ENCODE measurements at regions not wholly inside any gene's neighbourhood (a gene's known extent, or its start where the extent isn't known, plus 50 kb on each side); places are given as distances from the start of the nearest gene placed in this dataset.

GRCh38 chr5:8413975-8414374 is 545.0 kb downstream of the MTRR start:
- TF ChIP-seq, protein P1, sequence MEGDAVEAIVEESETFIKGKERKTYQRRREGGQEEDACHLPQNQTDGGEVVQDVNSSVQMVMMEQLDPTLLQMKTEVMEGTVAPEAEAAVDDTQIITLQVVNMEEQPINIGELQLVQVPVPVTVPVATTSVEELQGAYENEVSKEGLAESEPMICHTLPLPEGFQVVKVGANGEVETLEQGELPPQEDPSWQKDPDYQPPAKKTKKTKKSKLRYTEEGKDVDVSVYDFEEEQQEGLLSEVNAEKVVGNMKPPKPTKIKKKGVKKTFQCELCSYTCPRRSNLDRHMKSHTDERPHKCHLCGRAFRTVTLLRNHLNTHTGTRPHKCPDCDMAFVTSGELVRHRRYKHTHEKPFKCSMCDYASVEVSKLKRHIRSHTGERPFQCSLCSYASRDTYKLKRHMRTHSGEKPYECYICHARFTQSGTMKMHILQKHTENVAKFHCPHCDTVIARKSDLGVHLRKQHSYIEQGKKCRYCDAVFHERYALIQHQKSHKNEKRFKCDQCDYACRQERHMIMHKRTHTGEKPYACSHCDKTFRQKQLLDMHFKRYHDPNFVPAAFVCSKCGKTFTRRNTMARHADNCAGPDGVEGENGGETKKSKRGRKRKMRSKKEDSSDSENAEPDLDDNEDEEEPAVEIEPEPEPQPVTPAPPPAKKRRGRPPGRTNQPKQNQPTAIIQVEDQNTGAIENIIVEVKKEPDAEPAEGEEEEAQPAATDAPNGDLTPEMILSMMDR (IDR thresholded peaks at IDR 0.05) = no peak

DNA sequence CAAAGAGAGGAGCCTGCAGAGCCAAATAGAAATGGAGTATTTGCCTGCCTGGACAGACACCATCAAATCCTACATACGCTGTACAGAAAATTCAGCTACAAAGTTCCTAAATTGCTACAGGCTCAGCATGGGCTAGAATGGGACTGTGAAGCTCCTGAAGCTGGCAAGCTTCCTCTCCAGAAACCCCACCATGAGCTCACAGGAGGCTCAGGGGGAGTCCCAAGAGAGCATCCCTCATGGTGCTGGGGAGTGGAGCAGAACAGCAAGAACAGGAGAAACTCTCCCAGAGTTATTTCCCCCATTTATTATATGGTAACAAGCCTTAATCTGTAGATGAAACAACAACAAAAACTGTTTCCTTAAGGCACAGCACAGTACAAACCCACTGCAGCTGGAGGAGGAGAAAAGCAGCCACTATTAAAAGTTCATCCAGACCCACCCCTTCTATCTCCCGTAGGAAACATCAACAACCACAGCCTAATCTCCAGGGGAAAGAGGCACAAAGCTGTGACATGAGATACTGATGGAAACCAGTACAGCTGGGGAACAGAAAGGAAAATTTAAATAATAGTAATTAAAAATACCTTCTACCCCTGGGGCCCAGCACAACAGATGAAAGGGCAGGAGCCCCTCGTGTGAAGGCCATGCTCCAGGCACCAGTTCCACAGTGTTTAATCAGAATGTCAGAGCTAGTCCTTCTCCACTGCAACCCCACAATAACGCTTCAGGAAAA is 548.5 kb downstream of the MTRR start:
- TF ChIP-seq, protein P1 (IDR thresholded peaks at IDR 0.05) = no peak

DNA sequence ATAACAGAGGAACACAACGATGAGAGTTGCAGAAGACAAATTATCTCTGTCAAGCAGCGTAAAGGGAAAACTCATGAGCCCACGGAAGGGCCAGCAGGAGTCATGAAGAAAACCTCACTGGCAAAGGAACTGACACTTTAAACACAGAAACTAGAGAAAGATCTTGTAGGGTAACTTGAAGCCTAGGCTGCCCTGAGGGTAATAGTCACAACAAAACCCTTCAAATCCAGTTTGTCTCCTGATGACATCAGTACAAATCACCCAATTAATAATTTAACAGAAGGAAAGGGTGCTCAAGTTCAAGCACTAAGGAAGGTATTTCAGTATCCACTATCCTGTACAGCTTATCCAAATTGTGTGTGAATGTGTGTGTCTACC is 549.1 kb downstream of the MTRR start:
- TF ChIP-seq, protein P1 (IDR thresholded peaks at IDR 0.05) = no peak

DNA sequence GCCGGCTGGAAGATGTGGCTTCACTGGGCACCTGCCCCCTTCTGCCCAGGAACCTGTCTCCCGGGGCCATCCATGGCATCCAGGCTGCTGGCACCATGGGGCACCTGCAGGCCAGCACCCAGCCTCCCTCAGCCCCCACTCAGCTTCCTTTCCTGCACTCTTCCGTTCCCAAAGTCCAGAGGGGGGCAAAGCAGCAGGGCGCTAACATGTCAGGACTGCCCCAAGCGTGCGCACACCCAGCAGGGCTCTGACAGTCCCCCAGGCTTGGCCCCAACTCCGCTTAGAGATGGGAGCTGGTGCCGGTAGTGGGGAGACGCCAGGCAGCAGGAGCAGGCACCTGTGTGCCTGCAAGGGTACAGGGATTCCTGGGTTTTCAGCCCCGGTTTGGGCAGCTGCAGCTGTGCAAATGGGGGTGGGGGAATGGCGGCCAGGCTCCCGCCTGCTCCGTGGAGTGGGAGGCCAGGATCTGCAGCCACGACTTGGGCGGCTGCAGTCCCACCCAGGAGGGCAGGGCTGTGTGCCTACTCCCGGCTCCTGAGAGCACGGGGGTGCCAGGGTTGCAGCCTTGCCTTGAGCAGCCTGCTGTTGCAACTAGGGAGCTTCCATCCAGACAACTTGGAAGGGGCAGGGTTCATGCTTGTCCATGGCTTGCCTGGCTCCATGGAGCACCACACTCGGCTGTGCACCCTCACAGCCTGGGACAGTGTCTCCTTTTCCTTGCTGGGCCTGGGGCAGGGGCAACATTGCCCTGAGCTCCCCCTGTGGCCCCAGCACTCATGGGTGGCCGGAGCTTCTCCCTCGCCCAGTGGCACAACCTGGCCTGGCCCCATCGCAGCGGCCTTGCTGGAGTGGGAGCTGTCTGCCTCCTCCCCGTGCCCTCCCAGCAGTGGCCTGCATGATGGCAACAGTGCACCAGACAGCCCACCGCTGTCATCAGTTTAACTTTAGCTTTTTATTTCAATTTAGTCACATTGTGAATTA is 561.1 kb downstream of the MTRR start:
- TF ChIP-seq, protein P1 (IDR thresholded peaks at IDR 0.05) = no peak

GRCh38 chr5:8434501-8434900 is 565.6 kb downstream of the MTRR start:
- TF ChIP-seq, protein P1 (IDR thresholded peaks at IDR 0.05) = no peak

DNA sequence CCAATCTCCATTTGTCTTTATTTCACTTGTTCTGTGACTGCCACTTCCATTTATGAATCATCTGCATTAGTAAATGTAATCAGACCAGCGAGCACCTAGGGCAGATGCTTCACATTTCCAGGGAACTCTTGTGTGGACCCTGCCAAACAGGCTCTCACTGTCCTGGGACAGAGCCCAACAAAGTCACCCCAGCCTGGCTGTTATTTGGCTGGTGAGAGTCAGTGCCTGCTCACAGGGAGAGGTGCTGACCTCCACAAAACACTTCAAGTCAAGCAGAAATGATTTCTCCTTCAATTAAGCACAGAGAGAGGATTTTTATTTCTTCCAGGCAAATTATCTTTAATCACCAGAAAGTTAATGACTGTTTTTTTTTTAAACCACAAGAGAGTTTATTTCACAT is 568.0 kb downstream of the MTRR start:
- TF ChIP-seq, protein P1 (IDR thresholded peaks at IDR 0.05) = no peak

GRCh38 chr5:8445139-8445538 is 576.2 kb downstream of the MTRR start:
- TF ChIP-seq, protein P1 (IDR thresholded peaks at IDR 0.05) = no peak

Data from LNCAP (cell line).